ENCODE measurements at regions not wholly inside any gene's neighbourhood (a gene's known extent, or its start where the extent isn't known, plus 50 kb on each side); places are given as distances from the start of the nearest gene placed in this dataset.
"Not testable (repeated sequence)": the region's sequence is repeated elsewhere in the genome, so short reads cannot be mapped to it uniquely, and the experiment has no call there.

GRCh38 chr7:85796956-85797355 lies 610.1 kb upstream of the SEMA3D start:
- no peak for DNase-seq (ENCODE audit: low spot score)
- no peak for TF ChIP-seq CTCF (IDR thresholded peaks at IDR 0.05)
- no peak for ATAC-seq (ENCODE audit: low FRiP score)

GRCh38 chr7:85791098-85791497 lies 604.2 kb upstream of the SEMA3D start:
- not testable (repeated sequence) for ATAC-seq (ENCODE audit: low FRiP score); DNase-seq (ENCODE audit: low spot score)

GRCh38 chr7:85781606-85782005 lies 594.8 kb upstream of the SEMA3D start:
- DNase-seq (ENCODE audit: low spot score) (no peak), ATAC-seq (ENCODE audit: low FRiP score) (no peak)
- TF ChIP-seq CTCF (IDR thresholded peaks at IDR 0.05), result no peak

GRCh38 chr7:85776691-85777345 lies 590.0 kb upstream of the SEMA3D start:
- no peak for TF ChIP-seq CTCF (IDR thresholded peaks at IDR 0.05)
- DNase-seq (ENCODE audit: low spot score), result no peak
- ATAC-seq (ENCODE audit: low FRiP score), result peak; percentile 52

- ATAC-seq (ENCODE audit: low FRiP score), result no peak
- no peak for DNase-seq (ENCODE audit: low spot score)
- TF ChIP-seq CTCF (IDR thresholded peaks at IDR 0.05), result no peak
Observed at GRCh38 chr7:85775431-85775830, 588.6 kb upstream of the SEMA3D start.

- DNase-seq (ENCODE audit: low spot score), result no peak
- no peak for TF ChIP-seq CTCF (IDR thresholded peaks at IDR 0.05)
- no peak for ATAC-seq (ENCODE audit: low FRiP score)
Observed at GRCh38 chr7:85774986-85775385, 588.1 kb upstream of the SEMA3D start.

GRCh38 chr7:85773116-85773728 lies 586.4 kb upstream of the SEMA3D start:
- ATAC-seq (ENCODE audit: low FRiP score) (peak; percentile 82), DNase-seq (ENCODE audit: low spot score) (no peak)
- TF ChIP-seq CTCF (IDR thresholded peaks at IDR 0.05), result no peak
